ENCODE measurements at regions not wholly inside any gene's neighbourhood (a gene's known extent, or its start where the extent isn't known, plus 50 kb on each side); places are given as distances from the start of the nearest gene placed in this dataset.
"Not testable (repeated sequence)": the region's sequence is repeated elsewhere in the genome, so short reads cannot be mapped to it uniquely, and the experiment has no call there.

DNA sequence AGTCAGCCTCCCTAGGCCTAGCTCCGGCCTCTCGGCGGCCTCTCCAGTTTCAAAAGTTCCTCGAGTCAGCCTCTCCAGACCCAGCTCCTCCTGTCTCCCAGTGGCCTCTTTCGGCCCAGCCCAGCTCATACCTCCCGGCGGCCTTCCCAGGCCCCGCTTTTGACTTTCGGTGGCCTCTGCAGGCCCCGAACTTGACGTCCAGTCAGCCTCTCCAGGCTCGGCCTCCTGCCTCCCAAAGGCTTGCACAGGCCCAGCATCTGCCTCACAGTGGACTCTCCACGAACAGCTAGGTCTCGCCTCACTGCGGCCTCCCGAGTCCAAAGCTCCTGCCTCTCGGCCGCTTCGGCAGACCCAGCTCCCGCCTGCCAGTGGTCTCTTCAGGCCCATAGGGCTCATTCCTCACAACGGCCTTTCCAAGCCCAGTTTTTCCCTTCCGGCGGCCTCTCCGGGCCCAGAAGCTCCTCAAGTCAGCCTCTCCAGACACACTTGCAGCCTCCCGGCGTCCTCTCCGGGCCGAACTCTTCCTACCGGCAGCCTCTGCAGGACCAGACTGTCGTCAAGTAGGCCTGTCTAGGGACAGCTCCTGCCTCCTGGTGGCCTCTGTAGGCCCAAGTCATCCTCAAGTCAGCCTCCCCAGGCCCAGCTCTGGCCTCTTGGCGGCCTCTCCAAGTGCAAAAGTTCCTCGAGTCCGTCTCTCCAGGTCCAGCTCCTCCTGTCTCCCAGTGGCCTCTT is 249.9 kb upstream of the ZNF722 start:
- POLR2A ChIA-PET: not testable (repeated sequence)

GRCh38 chr7:63752446-63752845 is 246.2 kb upstream of the ZNF722 start:
- H3K27me3 ChIP-seq (ENCODE audit: insufficient read depth); H3K79me2 ChIP-seq (ENCODE audit: insufficient read depth); H3K27ac ChIP-seq (ENCODE audit: low read depth in 2 of 2, low read length in 1 of 2); H3K4me3 ChIP-seq (ENCODE audit: low read depth in 2 of 2, low read length in 1 of 2); H3K36me3 ChIP-seq (replicated peaks in 1 of 2; ENCODE audit: control insufficient read depth in 1 of 2, insufficient read depth in 2 of 2, low read length in 1 of 2); H3F3A ChIP-seq (replicated peaks; ENCODE audit: insufficient read depth); DNase-seq; POLR2A ChIA-PET; H3K9me2 ChIP-seq; H3K9ac ChIP-seq; H3K9me3 ChIP-seq; H3K4me2 ChIP-seq; H2AFZ ChIP-seq (ENCODE audit: low read depth); H3K4me1 ChIP-seq (ENCODE audit: control insufficient read depth in 1 of 2, insufficient read depth in 2 of 2, low read depth in 1 of 2, low read length in 1 of 2); H4K20me1 ChIP-seq (ENCODE audit: insufficient read depth); CTCF ChIA-PET: not testable (repeated sequence)
- WGBS (ENCODE audit: low lambda C conversion rate): 63% methylated on average over 12 of the region's 18 CpGs

More for the DNA sequence above, 249.9 kb upstream of the ZNF722 start:
- 62% methylated on average over 26 of the region's 33 CpGs for WGBS (ENCODE audit: low lambda C conversion rate)
- H3K79me2 ChIP-seq (ENCODE audit: insufficient read depth); H3K9me3 ChIP-seq; H3K9ac ChIP-seq; H4K20me1 ChIP-seq (ENCODE audit: insufficient read depth); CTCF ChIA-PET; H3K4me2 ChIP-seq; H3F3A ChIP-seq (replicated peaks; ENCODE audit: insufficient read depth); DNase-seq; H3K4me3 ChIP-seq (ENCODE audit: low read depth in 2 of 2, low read length in 1 of 2); H3K9me2 ChIP-seq; H3K27ac ChIP-seq (ENCODE audit: low read depth in 2 of 2, low read length in 1 of 2); H2AFZ ChIP-seq (ENCODE audit: low read depth); H3K27me3 ChIP-seq (ENCODE audit: insufficient read depth); H3K4me1 ChIP-seq (ENCODE audit: control insufficient read depth in 1 of 2, insufficient read depth in 2 of 2, low read depth in 1 of 2, low read length in 1 of 2); H3K36me3 ChIP-seq (replicated peaks in 1 of 2; ENCODE audit: control insufficient read depth in 1 of 2, insufficient read depth in 2 of 2, low read length in 1 of 2): not testable (repeated sequence)

DNA sequence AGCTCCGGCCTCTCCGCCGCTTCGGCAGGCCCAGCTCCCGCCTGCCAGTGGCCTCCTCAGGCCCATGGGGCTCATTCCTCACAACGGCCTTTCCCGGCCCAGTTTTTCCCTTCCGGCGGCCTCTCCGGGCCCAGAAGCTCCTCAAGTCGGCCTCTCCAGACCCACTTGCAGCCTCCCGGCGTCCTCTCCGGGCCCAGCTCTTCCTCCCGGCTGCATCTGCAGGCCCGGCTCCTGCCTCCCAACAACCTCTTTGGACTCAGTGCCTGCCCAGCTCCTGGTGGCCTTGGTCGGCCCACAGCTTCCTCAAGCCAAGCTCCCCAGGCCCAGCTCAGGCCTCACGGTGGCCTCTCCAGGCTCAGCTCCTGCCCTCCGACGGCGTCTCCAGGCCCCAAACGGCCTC is 245.5 kb upstream of the ZNF722 start:
- H3K36me3 ChIP-seq (replicated peaks in 1 of 2; ENCODE audit: control insufficient read depth in 1 of 2, insufficient read depth in 2 of 2, low read length in 1 of 2); H3K79me2 ChIP-seq (ENCODE audit: insufficient read depth); H3K4me2 ChIP-seq; H3K4me1 ChIP-seq (ENCODE audit: control insufficient read depth in 1 of 2, insufficient read depth in 2 of 2, low read depth in 1 of 2, low read length in 1 of 2); H3K27ac ChIP-seq (ENCODE audit: low read depth in 2 of 2, low read length in 1 of 2); H3F3A ChIP-seq (replicated peaks; ENCODE audit: insufficient read depth); H4K20me1 ChIP-seq (ENCODE audit: insufficient read depth); POLR2A ChIA-PET; DNase-seq; H3K4me3 ChIP-seq (ENCODE audit: low read depth in 2 of 2, low read length in 1 of 2); H3K9me3 ChIP-seq; H2AFZ ChIP-seq (ENCODE audit: low read depth); H3K9me2 ChIP-seq; CTCF ChIA-PET; H3K27me3 ChIP-seq (ENCODE audit: insufficient read depth); H3K9ac ChIP-seq: not testable (repeated sequence)
- 59% methylated on average over 8 of the region's 22 CpGs for WGBS (ENCODE audit: low lambda C conversion rate)

- H4K20me1 ChIP-seq (ENCODE audit: insufficient read depth); H3K27ac ChIP-seq (ENCODE audit: low read depth in 2 of 2, low read length in 1 of 2); H3K4me2 ChIP-seq; H3F3A ChIP-seq (replicated peaks; ENCODE audit: insufficient read depth); H3K79me2 ChIP-seq (ENCODE audit: insufficient read depth); DNase-seq; H3K9ac ChIP-seq; H3K9me3 ChIP-seq; H3K27me3 ChIP-seq (ENCODE audit: insufficient read depth); CTCF ChIA-PET; H3K4me3 ChIP-seq (ENCODE audit: low read depth in 2 of 2, low read length in 1 of 2); H3K9me2 ChIP-seq; H3K36me3 ChIP-seq (replicated peaks in 1 of 2; ENCODE audit: control insufficient read depth in 1 of 2, insufficient read depth in 2 of 2, low read length in 1 of 2); H3K4me1 ChIP-seq (ENCODE audit: control insufficient read depth in 1 of 2, insufficient read depth in 2 of 2, low read depth in 1 of 2, low read length in 1 of 2); POLR2A ChIA-PET; H2AFZ ChIP-seq (ENCODE audit: low read depth): not testable (repeated sequence)
- WGBS (ENCODE audit: low lambda C conversion rate): 51% methylated on average over 10 of the region's 29 CpGs
Measured at GRCh38 chr7:63760202-63760601, 238.4 kb upstream of the ZNF722 start.

DNA sequence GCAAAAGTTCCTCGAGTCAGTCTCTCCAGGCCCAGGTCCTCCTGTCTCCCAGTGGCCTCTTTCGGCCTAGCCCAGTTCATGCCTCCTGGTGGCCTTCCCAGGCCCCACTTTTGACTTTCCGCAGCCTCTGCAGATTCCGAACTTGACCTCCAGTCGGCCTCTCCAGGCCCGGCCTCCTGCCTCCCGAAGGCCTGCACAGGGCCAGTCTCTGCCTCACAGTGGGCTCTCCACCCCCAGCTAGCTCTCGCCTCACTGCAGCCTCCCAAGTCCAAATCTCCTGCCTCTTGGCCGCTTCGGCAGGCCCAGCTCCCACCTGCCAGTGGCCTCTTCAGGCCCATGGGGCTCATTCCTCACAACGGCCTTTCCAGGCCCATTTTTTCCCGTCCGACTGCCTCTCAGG is 233.1 kb upstream of the ZNF722 start:
- H3K36me3 ChIP-seq (replicated peaks in 1 of 2; ENCODE audit: control insufficient read depth in 1 of 2, insufficient read depth in 2 of 2, low read length in 1 of 2); CTCF ChIA-PET; H3K9me2 ChIP-seq; H4K20me1 ChIP-seq (ENCODE audit: insufficient read depth); H3K27me3 ChIP-seq (ENCODE audit: insufficient read depth); H2AFZ ChIP-seq (ENCODE audit: low read depth); H3K27ac ChIP-seq (ENCODE audit: low read depth in 2 of 2, low read length in 1 of 2); H3K79me2 ChIP-seq (ENCODE audit: insufficient read depth); H3F3A ChIP-seq (replicated peaks; ENCODE audit: insufficient read depth); DNase-seq; H3K4me1 ChIP-seq (ENCODE audit: control insufficient read depth in 1 of 2, insufficient read depth in 2 of 2, low read depth in 1 of 2, low read length in 1 of 2); H3K4me2 ChIP-seq; H3K9me3 ChIP-seq; POLR2A ChIA-PET; H3K4me3 ChIP-seq (ENCODE audit: low read depth in 2 of 2, low read length in 1 of 2); H3K9ac ChIP-seq: not testable (repeated sequence)
- 30% methylated on average over 11 of the region's 13 CpGs for WGBS (ENCODE audit: low lambda C conversion rate)

DNA sequence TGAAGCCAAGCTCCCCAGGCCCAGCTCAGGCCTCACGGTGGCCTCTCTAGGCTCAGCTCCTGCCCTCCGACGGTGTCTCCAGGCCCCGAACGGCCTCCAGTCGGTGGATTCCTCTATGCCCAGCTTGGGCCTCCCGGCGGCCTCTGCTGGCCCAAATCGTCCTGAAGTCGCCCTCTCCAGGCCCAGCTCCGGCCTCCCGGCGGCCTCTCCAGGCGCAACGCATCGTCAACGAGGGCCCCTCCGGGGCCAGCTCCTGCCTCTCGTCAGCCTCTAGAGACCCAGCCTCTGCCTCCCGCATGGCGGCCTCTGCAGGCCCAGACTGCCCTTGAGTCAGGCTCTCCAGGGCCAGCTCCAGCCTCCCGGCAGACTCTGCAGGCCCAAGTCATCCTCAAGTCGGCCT is 232.5 kb upstream of the ZNF722 start:
- 45% methylated on average over 9 of the region's 23 CpGs for WGBS (ENCODE audit: low lambda C conversion rate)
- CTCF ChIA-PET; H3K79me2 ChIP-seq (ENCODE audit: insufficient read depth); H3K4me3 ChIP-seq (ENCODE audit: low read depth in 2 of 2, low read length in 1 of 2); H4K20me1 ChIP-seq (ENCODE audit: insufficient read depth); H3K4me1 ChIP-seq (ENCODE audit: control insufficient read depth in 1 of 2, insufficient read depth in 2 of 2, low read depth in 1 of 2, low read length in 1 of 2); H3K27me3 ChIP-seq (ENCODE audit: insufficient read depth); H2AFZ ChIP-seq (ENCODE audit: low read depth); H3K9me2 ChIP-seq; H3F3A ChIP-seq (replicated peaks; ENCODE audit: insufficient read depth); H3K27ac ChIP-seq (ENCODE audit: low read depth in 2 of 2, low read length in 1 of 2); H3K9me3 ChIP-seq; H3K36me3 ChIP-seq (replicated peaks in 1 of 2; ENCODE audit: control insufficient read depth in 1 of 2, insufficient read depth in 2 of 2, low read length in 1 of 2); H3K4me2 ChIP-seq; POLR2A ChIA-PET; DNase-seq; H3K9ac ChIP-seq: not testable (repeated sequence)

DNA sequence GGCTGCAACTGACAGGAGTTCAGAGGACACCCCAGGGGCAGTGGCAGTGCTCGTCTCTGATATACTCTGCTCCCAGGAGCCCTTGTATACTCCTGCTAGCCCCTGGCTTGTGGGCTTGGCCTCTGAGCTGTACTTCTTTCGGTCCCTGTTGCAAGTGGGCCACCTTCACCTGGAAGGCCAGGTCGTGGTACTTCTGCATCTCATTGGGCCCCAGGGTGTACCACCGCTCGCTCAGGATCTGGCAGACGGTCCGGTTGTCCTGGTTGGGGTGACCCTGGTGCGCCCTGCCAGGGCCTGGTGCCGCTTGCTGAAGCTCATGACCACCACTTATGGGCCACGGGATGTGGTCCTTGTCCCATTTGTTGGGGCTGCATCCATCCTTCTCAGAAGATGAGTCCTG is 228.5 kb upstream of the ZNF722 start:
- H3F3A ChIP-seq (replicated peaks; ENCODE audit: insufficient read depth); H3K36me3 ChIP-seq (replicated peaks in 1 of 2; ENCODE audit: control insufficient read depth in 1 of 2, insufficient read depth in 2 of 2, low read length in 1 of 2); H3K79me2 ChIP-seq (ENCODE audit: insufficient read depth); H2AFZ ChIP-seq (ENCODE audit: low read depth); H3K27me3 ChIP-seq (ENCODE audit: insufficient read depth); H3K9me2 ChIP-seq; POLR2A ChIA-PET; H3K4me3 ChIP-seq (ENCODE audit: low read depth in 2 of 2, low read length in 1 of 2); H3K9ac ChIP-seq; H3K27ac ChIP-seq (ENCODE audit: low read depth in 2 of 2, low read length in 1 of 2); CTCF ChIA-PET; H3K9me3 ChIP-seq; DNase-seq; H4K20me1 ChIP-seq (ENCODE audit: insufficient read depth); H3K4me2 ChIP-seq; H3K4me1 ChIP-seq (ENCODE audit: control insufficient read depth in 1 of 2, insufficient read depth in 2 of 2, low read depth in 1 of 2, low read length in 1 of 2): not testable (repeated sequence)
- 19% methylated on average over 5 of the region's 10 CpGs for WGBS (ENCODE audit: low lambda C conversion rate)
